Retinal pigment epithelial cell (primary cell): ENCODE measurements at regions not wholly inside any gene's neighbourhood (a gene's known extent, or its start where the extent isn't known, plus 50 kb on each side); places are given as distances from the start of the nearest gene placed in this dataset.

Source experiments
- DNase-seq: peaks from one replicate; pipeline ENCODE4 v3.0.0-alpha.2; 2010; ENCODE audit warnings: low read depth
- H3K4me3 ChIP-seq: 2 replicates; pipeline ENCODE4 v1.5.1; 2011; ENCODE audit warnings: mild to moderate bottlenecking, low read length, control low read depth, moderate library complexity
- CTCF ChIP-seq: conservative IDR thresholded peaks from 2 replicates; pipeline ENCODE4 v1.5.1; 2011; ENCODE audit warnings: low read depth, low read length, control low read depth, inconsistent platforms

DNA sequence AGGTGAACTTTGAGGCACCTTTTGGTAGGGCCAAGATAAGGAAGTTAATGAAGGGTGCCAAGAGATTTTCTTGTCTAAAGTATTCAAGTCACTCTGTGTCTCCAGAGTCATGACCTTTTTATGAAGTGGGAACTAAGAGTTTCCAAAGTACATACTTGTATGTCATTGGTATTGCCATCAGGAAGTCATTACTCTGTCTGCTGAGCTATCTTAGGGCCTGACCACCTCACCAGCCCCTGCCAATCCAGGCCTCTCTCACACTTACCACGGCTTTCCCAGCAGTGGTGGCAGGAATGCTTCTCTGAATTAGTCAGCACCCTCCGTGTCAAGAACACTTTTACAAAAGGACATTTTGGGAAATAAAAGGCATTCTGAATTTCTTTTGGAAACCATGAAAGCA lies 192.8 kb upstream of the MTNR1B start:
- no peak for TF ChIP-seq CTCF
- peak; percentile 19 for DNase-seq
- no peak overlapping the region for H3K4me3 ChIP-seq

- DNase-seq = no peak
- TF ChIP-seq CTCF = no peak
- H3K4me3 ChIP-seq = no peak overlapping the region
These were observed 189.7 kb upstream of the MTNR1B start for GRCh38 chr11:92779746-92780145.

- no peak overlapping the region for H3K4me3 ChIP-seq
- no peak for TF ChIP-seq CTCF
- no peak for DNase-seq
These were observed 188.3 kb upstream of the MTNR1B start for GRCh38 chr11:92781151-92781550.

DNA sequence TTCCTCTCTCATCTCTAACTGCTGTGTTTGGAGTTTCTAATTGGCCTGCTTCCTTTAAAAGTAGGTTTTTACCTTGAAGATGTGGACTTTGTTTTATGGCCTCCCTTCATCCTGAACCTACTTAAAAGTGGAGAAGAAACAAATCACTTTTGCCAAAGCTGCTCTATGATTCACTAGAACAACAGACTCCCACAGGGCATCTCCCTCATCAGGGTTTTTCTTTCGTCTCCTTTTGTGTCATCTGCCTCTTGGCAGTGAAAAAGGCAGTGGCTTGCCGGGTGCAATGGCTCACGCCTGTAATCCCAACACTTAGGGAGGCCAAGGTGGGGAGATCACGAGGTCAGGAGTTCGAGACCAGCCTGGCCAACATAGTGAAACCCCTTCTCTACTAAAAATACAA lies 186.6 kb upstream of the MTNR1B start:
- no peak overlapping the region for H3K4me3 ChIP-seq
- TF ChIP-seq CTCF = no peak
- no peak for DNase-seq

- no peak overlapping the region for H3K4me3 ChIP-seq
- DNase-seq = no peak
- no peak for TF ChIP-seq CTCF
These were observed 185.1 kb upstream of the MTNR1B start for GRCh38 chr11:92784331-92784730.

DNA sequence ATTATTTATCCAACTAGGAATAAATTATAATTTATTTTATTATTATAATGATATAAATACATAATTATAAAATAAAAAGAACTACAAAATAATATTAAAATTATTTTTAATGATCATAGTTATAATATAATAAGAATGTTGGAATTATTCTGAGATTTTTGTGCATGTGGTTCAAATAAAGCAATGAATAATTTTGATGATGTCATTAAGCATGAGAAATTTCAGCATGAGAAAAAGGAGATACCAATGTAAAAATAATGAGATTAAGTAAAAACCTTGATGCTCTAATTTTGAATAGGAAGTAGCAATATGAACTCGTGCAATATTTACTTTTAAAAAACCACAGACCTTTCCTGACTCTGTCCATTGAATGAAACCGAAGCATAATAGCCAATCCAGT lies 181.8 kb upstream of the MTNR1B start:
- no peak for TF ChIP-seq CTCF
- H3K4me3 ChIP-seq = no peak overlapping the region
- no peak for DNase-seq

DNA sequence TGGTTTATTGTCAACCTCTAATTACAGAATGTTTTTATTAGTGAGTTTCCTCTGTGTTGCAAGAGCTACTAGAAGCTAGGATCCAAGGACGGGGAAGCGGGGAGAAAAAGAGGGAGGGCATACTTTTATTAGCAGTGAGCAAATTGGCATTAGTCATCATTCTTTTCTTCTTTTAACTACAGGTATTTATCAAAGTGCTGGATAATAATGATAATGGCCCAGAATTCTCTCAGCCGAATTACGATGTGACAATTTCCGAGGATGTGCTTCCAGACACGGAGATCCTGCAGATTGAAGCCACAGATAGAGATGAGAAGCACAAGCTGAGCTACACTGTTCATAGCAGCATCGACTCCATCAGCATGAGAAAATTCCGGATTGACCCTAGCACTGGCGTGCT lies 179.7 kb upstream of the MTNR1B start:
- no peak for DNase-seq
- TF ChIP-seq CTCF = no peak
- no peak overlapping the region for H3K4me3 ChIP-seq
